Stimulated activated CD8-positive, alpha-beta memory T cell treated with anti-CD3 and anti-CD28 coated beads, Interleukin-4, amount 100 ng/mL, for 4 hours (primary cell): ENCODE measurements at regions not wholly inside any gene's neighbourhood (a gene's known extent, or its start where the extent isn't known, plus 50 kb on each side); places are given as distances from the start of the nearest gene placed in this dataset.

Experiments used
- DNase-seq, 2 donors: peaks; one replicate each; pipeline ENCODE4 v3.0.0-alpha.2; 2020; ENCODE audit warnings: low read depth in 2 of 2, low spot score in 1 of 2

GRCh38 chr13:40186626-40187323, 479.7 kb downstream of the FOXO1 start:
- no peak for DNase-seq

- DNase-seq = peak in 1 of 2 donors; percentile 44
These were observed 479.1 kb downstream of the FOXO1 start for GRCh38 chr13:40187324-40187795.

DNA sequence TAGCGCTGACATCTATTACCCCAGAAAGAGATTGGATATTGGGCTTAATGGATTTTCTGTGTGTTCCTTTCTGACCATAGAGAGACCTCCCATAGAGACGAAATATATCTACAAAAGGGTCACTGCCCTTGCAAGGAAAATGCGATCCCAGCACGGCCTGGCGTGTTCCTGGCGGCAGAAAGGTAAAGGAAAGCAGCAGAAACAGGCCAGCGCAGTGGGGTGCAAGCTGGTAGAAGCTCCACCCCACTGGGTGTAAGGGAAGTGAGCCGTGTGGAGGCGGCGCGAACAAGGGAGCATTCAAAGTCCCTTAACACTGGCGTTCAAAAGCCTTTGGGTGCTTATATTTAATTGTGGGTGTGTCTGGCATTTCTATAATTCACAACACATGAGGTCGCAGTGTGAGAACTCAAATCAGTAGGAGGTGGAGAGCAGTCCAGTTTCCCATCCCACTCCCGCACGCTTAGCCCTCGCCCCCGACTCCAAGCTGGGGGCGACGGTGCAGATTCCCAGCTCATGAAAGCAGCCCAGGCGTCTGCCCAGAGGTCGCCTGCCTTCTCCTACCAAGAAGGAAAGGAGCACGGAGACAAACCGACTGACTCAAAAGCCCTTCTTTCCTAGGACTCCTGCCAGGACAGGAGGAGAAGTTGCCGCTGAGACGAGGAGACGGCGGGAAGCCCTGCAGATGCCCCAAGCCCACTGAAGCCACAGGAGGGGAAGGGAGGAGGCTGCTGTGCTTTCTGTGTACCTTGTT, 478.4 kb downstream of the FOXO1 start:
- DNase-seq = no peak

DNA sequence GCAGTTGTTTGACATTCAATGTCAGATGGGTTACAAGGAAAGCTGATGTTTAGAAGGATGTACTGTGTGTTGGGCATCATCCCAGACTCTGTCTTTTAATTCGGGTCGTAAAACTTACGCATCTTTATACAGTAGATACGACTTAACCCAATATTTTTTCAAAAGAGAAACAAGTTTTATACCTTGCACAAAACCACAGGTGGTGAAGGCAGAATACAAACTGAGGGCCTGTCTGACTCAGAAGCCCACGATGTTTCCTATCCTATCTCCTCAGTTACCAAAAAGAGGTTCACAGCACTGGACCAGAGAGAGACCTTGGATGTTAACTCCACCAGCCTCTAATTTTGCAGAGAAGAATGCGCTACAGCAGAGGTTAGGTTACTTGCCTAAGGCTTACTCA, 477.0 kb downstream of the FOXO1 start:
- no peak for DNase-seq

GRCh38 chr13:40189898-40190630, 476.4 kb downstream of the FOXO1 start:
- no peak for DNase-seq

GRCh38 chr13:40190641-40191100, 475.8 kb downstream of the FOXO1 start:
- DNase-seq = peak; percentile 24 to 39

DNA sequence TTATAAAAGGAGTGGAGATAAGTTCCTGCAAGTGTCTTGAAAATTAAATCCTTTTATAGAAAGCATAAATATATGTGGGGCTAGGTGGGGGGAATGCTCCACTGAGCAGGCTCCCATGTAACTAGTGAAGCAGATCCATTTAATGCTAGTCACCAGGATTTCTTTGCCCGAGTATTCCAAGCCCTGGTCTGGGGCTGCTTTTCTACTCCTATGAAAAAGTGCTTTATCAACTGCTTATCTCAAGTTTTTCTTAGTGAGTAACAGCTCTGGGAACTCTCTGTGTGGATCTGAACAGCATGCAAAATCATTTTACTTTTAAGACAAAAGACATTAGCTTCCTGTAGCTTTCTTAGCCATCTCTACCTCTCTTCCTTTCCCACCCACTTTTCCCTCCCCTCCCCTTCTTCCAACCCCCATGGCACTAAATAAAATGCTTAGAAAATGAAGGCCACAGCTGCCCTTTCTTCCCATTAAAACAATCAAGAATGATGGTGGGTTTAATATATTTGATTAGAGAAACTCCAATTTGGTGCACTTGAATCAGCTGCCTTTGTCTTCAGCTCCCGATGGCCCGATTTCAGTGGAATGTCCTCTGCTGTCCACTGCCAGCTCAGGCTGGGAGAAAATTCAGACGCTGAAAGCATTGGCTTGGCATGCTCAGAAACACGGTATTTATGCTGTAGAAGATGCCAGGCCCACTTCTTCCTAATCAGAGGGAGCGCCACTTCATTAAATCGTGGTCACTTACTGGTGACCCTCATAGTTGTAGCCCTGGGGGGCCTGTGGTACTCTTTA, 475.1 kb downstream of the FOXO1 start:
- DNase-seq = no peak

DNA sequence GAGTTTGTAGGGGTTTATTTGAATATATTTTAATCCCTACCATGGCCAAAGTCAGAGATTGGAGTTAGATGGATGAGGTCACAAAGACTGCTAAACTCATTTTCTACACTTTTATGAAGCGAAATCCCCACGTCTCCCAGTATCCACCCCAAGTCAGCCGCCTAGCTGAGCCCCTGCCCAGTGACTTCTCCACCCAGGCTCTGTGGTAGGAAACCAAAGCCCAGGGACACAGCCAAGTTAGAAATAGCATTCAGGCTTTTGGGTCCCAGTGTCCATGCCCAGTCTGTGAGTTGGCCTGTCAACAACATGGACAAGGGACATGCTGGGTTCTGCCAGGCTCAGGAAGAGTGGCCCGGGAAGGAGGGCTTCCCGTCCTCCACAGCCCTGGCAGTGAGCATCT, 474.0 kb downstream of the FOXO1 start:
- no peak for DNase-seq

DNA sequence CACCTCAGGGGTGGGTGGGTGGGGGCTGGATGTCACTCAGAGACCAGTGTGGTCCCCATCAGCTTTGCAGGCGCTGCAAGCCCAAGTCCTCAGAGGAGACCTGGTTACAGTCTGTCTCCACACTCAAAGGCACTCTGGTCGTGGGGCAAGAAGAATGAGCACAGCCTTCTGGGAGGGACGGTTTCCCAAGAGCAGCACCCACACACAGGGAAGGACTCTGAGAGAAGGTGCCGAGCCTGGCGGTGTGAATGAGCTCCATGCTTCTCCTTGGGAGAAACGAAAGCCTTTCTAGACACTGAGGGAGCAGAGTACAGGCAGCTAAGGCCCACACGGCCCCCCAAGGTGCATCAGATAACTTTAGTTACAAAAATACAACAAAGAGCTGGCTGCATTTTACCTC, 473.6 kb downstream of the FOXO1 start:
- DNase-seq = no peak

- DNase-seq = no peak
These were observed 472.9 kb downstream of the FOXO1 start for GRCh38 chr13:40193286-40194223.

DNA sequence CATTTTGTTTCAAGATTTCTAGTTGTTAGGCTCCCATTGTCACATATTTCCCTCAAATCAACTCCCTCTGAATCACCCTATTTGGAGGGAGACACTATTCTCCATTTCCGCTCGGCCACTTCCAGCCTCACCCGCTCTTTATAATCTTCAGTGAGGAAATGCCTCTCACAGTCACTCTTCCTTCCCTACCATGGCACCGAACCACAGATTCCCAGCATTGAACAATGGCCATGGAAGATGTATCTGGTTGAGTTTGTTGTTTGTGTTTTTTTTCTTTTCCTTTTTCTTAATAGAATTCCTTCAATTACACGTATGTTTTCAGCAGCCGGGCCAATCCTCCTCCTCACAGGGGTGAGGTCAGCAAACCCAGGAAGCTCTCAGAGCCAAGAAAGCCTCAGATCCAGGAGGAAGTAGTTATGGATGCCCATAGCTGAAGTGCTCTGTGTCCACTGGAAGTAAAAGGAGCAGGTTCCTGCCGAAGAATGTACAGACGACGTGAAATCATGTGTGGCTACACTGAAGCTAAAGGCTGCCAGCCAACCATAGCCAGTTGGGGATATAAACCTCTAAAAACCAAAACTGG, 472.1 kb downstream of the FOXO1 start:
- DNase-seq = no peak

GRCh38 chr13:40197049-40197448, 469.4 kb downstream of the FOXO1 start:
- DNase-seq = no peak

DNA sequence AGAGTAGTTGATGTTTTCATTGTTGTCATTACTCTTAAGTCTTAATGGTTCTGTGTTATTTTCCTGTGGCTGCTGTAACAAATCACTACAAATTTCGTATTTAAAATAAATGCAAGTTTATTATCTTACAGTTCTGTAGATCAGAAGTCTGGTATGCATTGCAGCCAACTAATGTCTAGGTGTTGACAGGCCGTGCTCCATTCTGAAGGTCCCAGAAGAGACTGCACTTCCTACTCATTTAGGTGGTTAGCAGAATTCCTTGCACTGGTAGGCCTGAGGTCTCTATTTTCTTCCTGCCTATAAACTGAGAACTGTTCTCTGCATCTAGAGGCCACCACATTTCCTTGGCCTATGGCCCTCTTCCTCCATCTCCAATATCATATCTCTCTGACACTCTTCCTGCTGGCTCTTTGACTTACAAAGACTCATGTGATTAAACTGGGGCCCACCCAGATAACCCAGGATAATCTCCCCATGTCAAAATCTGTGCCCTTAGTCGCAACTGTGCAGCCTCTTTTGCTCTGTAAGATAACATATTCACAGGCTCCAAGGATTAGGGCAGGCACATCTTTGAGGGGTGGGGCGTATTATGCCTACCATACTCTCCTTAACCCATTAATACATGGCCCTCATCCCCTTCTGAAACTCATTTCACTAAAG, 468.4 kb downstream of the FOXO1 start:
- DNase-seq = no peak

- DNase-seq = no peak
These were observed 466.0 kb downstream of the FOXO1 start for GRCh38 chr13:40200273-40200978.

- no peak for DNase-seq
These were observed 462.2 kb downstream of the FOXO1 start for GRCh38 chr13:40204246-40204645.

- no peak for DNase-seq
These were observed 460.6 kb downstream of the FOXO1 start for GRCh38 chr13:40205771-40206240.

GRCh38 chr13:40206241-40207000, 460.0 kb downstream of the FOXO1 start:
- DNase-seq = peak in 1 of 2 donors; percentile 20
